ENCODE measurements at regions not wholly inside any gene's neighbourhood (a gene's known extent, or its start where the extent isn't known, plus 50 kb on each side); places are given as distances from the start of the nearest gene placed in this dataset.

- ChIA-PET POLR2A (ENCODE audit: unreplicated experiment) (no interaction called here), CTCF (no interaction called here)
- ATAC-seq (no peak), DNase-seq (no peak)
- Histone ChIP-seq H4K20me1 (ENCODE audit: low read length) (no peaks in the 10 kb centered on the region), H3K4me2 (ENCODE audit: low read length) (no peak overlapping the region), H3K27me3 (ENCODE audit: low read length) (no peaks in the 10 kb centered on the region), H3K4me1 (ENCODE audit: insufficient read depth, low read length) (0 out of 2 replicates have a peak, but pooled peaks cover under 1% of the 10 kb centered on the region), H3K36me3 (ENCODE audit: low read depth, low read length) (no peaks in the 10 kb centered on the region), H3K9ac (ENCODE audit: low read length) (no peak overlapping the region), H3K4me3 (ENCODE audit: low read length) (no peak overlapping the region), H3K27ac (ENCODE audit: low read length) (no peak overlapping the region), H3K9me2 (replicated peaks; ENCODE audit: low read length) (no peaks in the 10 kb centered on the region), H3K9me3 (ENCODE audit: low read length) (no peaks in the 10 kb centered on the region), H2AFZ (ENCODE audit: low read length) (no peak overlapping the region), H3K79me2 (ENCODE audit: low read length) (no peaks in the 10 kb centered on the region), H3F3A (ENCODE audit: low read length, unreplicated experiment) (no peaks in the 10 kb centered on the region)
- no TSS peak for BruUV-seq (replicated peaks)
- TF ChIP-seq EZH2 (IDR thresholded peaks at IDR 0.05; ENCODE audit: low read length, unreplicated experiment) (no peak), CTCF (conservative IDR thresholded peaks at IDR 0.05; ENCODE audit: low read depth, low read length) (no peak), EZH2phosphoT487 (IDR thresholded peaks at IDR 0.05; ENCODE audit: borderline replicate concordance, low read length) (no peak)
- intact Hi-C loops (cut with micrococcal nuclease) = no loop called here
Observed at GRCh38 chr18:55106906-55107305, 147.6 kb upstream of the CCDC68 start.

- BruUV-seq (replicated peaks) = no TSS peak
- Histone ChIP-seq H3K79me2 (ENCODE audit: low read length) (no peaks in the 10 kb centered on the region), H4K20me1 (ENCODE audit: low read length) (no peaks in the 10 kb centered on the region), H2AFZ (ENCODE audit: low read length) (no peak overlapping the region), H3K9ac (ENCODE audit: low read length) (no peak overlapping the region), H3K27ac (ENCODE audit: low read length) (no peak overlapping the region), H3K4me3 (ENCODE audit: low read length) (no peak overlapping the region), H3K36me3 (ENCODE audit: low read depth, low read length) (no peaks in the 10 kb centered on the region), H3K9me2 (replicated peaks; ENCODE audit: low read length) (no peaks in the 10 kb centered on the region), H3F3A (ENCODE audit: low read length, unreplicated experiment) (no peaks in the 10 kb centered on the region), H3K27me3 (ENCODE audit: low read length) (no peaks in the 10 kb centered on the region), H3K4me1 (ENCODE audit: insufficient read depth, low read length) (peaks cover 5% of the 10 kb centered on the region), H3K9me3 (ENCODE audit: low read length) (no peaks in the 10 kb centered on the region), H3K4me2 (ENCODE audit: low read length) (no peak overlapping the region)
- DNase-seq (no peak), ATAC-seq (no peak)
- ChIA-PET POLR2A (ENCODE audit: unreplicated experiment) (no interaction called here), CTCF (no interaction called here)
- TF ChIP-seq CTCF (conservative IDR thresholded peaks at IDR 0.05; ENCODE audit: low read depth, low read length) = no peak
- intact Hi-C loops (cut with micrococcal nuclease) = no loop called here
Observed at GRCh38 chr18:55106466-55106865, 147.2 kb upstream of the CCDC68 start.

GRCh38 chr18:55105873-55106272, 146.6 kb upstream of the CCDC68 start:
- Histone ChIP-seq H3K79me2 (ENCODE audit: low read length) (no peaks in the 10 kb centered on the region), H3K27ac (ENCODE audit: low read length) (no peak overlapping the region), H3K4me2 (ENCODE audit: low read length) (no peak overlapping the region), H2AFZ (ENCODE audit: low read length) (no peak overlapping the region), H3K9me3 (ENCODE audit: low read length) (no peaks in the 10 kb centered on the region), H3K4me3 (ENCODE audit: low read length) (no peak overlapping the region), H4K20me1 (ENCODE audit: low read length) (no peaks in the 10 kb centered on the region), H3K36me3 (ENCODE audit: low read depth, low read length) (no peaks in the 10 kb centered on the region), H3K9me2 (replicated peaks; ENCODE audit: low read length) (no peaks in the 10 kb centered on the region), H3K27me3 (ENCODE audit: low read length) (no peaks in the 10 kb centered on the region), H3K4me1 (ENCODE audit: insufficient read depth, low read length) (peaks cover 11% of the 10 kb centered on the region), H3F3A (ENCODE audit: low read length, unreplicated experiment) (no peaks in the 10 kb centered on the region), H3K9ac (ENCODE audit: low read length) (no peak overlapping the region)
- intact Hi-C loops (cut with micrococcal nuclease) = no loop called here
- ATAC-seq = no peak
- ChIA-PET CTCF (no interaction called here), POLR2A (ENCODE audit: unreplicated experiment) (no interaction called here)
- TF ChIP-seq CTCF (conservative IDR thresholded peaks at IDR 0.05; ENCODE audit: low read depth, low read length) = no peak
- TF ChIP-seq EZH2phosphoT487 (IDR thresholded peaks at IDR 0.05; ENCODE audit: borderline replicate concordance, low read length) = no peak
- no peak for TF ChIP-seq EZH2 (IDR thresholded peaks at IDR 0.05; ENCODE audit: low read length, unreplicated experiment)
- no TSS peak for BruUV-seq (replicated peaks)
- no peak for DNase-seq
